ENCODE measurements at regions not wholly inside any gene's neighbourhood (a gene's known extent, or its start where the extent isn't known, plus 50 kb on each side); places are given as distances from the start of the nearest gene placed in this dataset.
A peak's percentile ranks its signal among the peaks of the same experiment; 100 is the strongest.
"Not testable (repeated sequence)": the region's sequence is repeated elsewhere in the genome, so short reads cannot be mapped to it uniquely, and the experiment has no call there.

DNA sequence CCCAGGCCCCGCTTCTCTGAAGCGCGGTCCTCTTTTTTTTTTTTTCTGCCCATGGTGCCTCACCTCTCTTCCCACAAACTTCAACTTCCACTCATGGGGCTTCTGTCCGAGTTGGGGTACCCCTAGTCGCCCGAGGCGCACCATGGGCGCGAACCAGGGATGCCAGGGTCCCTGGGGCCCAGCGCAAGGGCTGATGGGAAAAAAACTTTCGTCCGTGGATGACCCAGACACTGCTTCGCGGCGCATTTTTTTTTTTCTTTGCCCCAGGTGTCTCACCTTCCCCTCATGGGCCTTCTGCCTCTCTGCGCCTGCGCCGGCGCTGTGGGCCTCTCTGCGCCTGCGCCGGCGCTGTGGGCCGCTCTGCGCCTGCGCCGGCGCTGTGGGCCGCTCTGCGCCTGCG, 1268.8 kb downstream of the FOXD4L5 start:
- DNase-seq = peak; percentile 25

DNA sequence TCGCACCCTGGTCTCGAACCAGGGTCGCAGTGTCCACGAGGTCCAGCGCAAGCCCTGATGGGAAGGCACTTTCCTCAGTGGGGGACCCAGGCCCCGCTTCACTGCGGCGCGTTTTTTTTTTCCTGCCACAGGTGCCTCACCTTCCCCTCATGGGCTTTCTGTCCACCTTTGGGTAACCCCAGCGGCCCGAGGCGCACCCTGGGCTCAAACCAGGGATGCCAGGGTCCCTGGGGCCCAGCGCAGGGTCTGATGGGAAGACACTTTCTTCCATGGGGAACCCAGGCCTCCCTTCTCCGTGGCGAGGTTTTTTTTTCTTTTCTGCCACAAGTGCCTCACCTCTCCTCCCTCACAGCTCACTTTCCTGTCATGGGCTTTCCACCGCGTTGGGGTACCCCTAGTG, 1269.9 kb downstream of the FOXD4L5 start:
- no peak for DNase-seq

DNA sequence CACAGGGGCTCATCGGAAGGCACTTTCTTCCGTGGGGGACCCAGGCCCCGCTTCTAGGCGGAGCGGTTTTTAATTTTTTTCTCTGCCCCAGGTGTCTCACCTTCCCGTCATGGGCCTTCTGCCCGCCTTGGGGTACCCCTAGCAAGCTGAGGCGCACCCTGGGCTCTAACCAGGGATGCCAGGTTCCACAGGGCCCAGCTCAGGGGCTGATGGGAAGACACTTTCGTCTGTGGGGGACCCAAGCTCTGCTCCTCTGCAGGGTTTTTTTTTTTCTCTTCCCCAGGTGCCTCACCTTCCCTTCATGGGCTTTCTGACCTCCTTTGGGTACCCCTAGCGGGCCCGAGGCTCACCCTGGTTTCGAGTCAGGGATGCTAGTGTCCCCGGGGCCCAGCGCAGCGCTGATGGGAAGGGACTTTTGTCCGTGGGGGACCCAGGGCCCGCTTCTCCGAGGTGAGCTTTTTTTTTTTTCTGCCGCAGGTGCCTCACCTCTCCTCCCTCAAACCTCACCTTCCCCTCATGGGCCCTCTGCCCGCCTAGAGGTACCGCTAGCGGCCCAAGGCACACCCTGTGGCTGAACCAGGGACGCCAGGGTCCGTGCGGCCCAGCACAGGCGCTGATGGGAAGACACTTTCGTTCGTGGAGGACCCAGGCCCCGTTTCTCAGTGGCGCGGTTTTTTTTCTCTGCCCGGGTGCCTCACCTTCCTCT, 1270.5 kb downstream of the FOXD4L5 start:
- DNase-seq = not testable (repeated sequence)

DNA sequence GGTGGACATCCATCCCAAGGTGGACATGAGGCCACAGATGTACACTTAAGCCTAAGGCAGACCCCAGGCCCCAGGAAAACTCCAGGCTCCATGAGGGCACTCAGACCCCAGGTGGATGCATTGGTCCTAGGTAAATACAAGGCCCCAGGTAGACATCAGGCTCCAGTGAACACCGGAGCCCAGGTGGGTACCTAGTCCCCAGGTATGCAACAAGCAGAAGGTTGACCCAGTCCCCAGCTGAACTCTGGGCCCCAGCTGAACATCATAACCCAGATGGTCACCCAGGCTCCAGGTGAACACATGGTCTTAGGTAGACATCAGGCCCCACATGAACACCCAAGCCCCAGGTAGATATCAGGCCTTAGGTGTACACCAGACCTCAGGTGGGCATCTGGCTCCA, 1271.9 kb downstream of the FOXD4L5 start:
- not testable (repeated sequence) for DNase-seq

DNA sequence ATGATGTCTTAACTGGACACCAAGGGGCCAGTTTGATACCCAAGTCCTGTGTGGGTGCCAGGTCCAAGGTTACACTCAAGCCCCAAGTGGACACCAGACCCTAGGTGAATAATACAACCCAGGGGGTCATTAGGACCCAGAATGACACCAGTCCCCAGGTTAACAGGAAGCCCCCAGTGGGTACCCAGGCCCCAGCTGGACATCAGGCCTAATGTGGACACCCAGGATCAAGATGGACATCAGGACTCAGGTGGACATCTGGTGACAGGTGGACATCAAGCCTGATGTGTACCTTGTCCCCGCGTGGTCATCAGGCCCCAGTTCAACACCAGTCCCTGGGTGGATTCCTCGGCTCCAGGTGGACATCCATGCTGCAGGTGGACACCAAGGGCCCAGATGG, 1273.0 kb downstream of the FOXD4L5 start:
- not testable (repeated sequence) for DNase-seq

DNA sequence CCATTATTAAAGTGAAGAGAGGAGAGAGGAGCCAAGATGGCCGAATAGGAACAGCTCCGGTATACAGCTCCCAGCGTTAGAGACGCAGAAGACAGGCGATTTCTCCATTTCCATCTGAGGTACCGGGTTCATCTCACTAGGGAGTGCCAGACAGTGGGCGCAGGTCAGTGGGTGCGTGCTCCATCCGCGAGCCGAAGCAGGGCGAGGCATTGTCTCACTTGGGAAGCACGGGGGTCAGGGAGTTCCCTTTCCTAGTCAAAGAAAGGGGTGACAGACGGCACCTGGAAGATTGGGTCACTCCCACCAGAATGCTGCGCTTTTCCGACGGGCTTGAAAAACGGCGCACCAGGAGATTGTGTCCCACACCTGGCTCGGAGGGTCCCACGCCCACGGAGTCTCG, 1305.3 kb downstream of the FOXD4L5 start:
- not testable (repeated sequence) for DNase-seq

All from CD4-positive, alpha-beta T cell treated with Interferon gamma for 1 hour (primary cell).